A549 (cell line): ENCODE measurements at regions not wholly inside any gene's neighbourhood (a gene's known extent, or its start where the extent isn't known, plus 50 kb on each side); places are given as distances from the start of the nearest gene placed in this dataset.

Experiments
- ATAC-seq, 2 experiments: fragments of 200-7000 bp in 1 of 2; fragments of >200 bp in 1 of 2; cut with Nextera tagmentation in 1 of 2; cut with Tn5 transposase in 1 of 2; 3 replicates each; pipeline versions ENCODE4 v1.8.0 to v1.9.1; 2018 to 2020; ENCODE audit warnings: mild to moderate bottlenecking in 1 of 2, moderate library complexity in 1 of 2
- CTCF ChIA-PET: fragments of 300-600 bp; sonication (Branson Sonifier 250); formaldehyde crosslinking; extraction: SDS; loops from one replicate; lab custom pipeline; 2021; ENCODE audit warnings: antibody characterized with exemption, inconsistent platforms; lab: Yijun Ruan, JAX
- POLR2A ChIA-PET: fragments of 350-600 bp; formaldehyde crosslinking; extraction: SDS; loops from one replicate; lab custom pipeline; 2021; ENCODE audit warnings: antibody characterized with exemption, inconsistent platforms; lab: Yijun Ruan, JAX
- DNase-seq, 2 experiments: peaks; one replicate each; pipeline versions ENCODE4 v3.0.0 to v3.0.0-alpha.2; 2011 to 2016; ENCODE audit warnings: low read depth in 1 of 2, low spot score in 1 of 2
- FAIRE-seq: peaks from 2 replicates; lab custom pipeline; 2011; peaks lifted over from hg19 to GRCh38; lab: Jason Lieb, UNC
- H3K27ac ChIP-seq, 2 experiments: fragments of >200 bp; sonication (Bioruptor Twin); formaldehyde crosslinking; 3 replicates each; pipeline ENCODE4 v1.5.1; 2016 to 2017
- H3K4me1 ChIP-seq: fragments of >200 bp; sonication (Bioruptor Twin); formaldehyde crosslinking; 3 replicates; pipeline ENCODE4 v1.6.1; 2016
- H3K4me2 ChIP-seq: fragments of >200 bp; sonication (Bioruptor Twin); formaldehyde crosslinking; 3 replicates; pipeline ENCODE4 v1.6.1; 2016
- H3K4me3 ChIP-seq: fragments of >200 bp; sonication (Bioruptor Twin); formaldehyde crosslinking; 3 replicates; pipeline ENCODE4 v1.5.1; 2016
- H3K9me3 ChIP-seq: fragments of >200 bp; sonication (Bioruptor Twin); formaldehyde crosslinking; 3 replicates; pipeline ENCODE4 v1.6.1; 2016
- CHD4 ChIP-seq: fragments of 200-600 bp; sonication (generic); IDR thresholded peaks from 2 replicates; pipeline ENCODE4 v1.6.1; 2016; ENCODE audit warnings: antibody characterized with exemption, mild to moderate bottlenecking, borderline replicate concordance
- FOXS1 ChIP-seq: fragments of 250-450 bp; sonication (Bioruptor Pico); IDR thresholded peaks from 2 replicates; pipeline ENCODE4 v1.5.0; 2020; ENCODE audit warnings: mild to moderate bottlenecking, moderate library complexity
- HOXB13 ChIP-seq: fragments of 250-450 bp; sonication (Bioruptor Pico); IDR thresholded peaks from 2 replicates; pipeline ENCODE4 v1.5.0; 2020; ENCODE audit warnings: low read depth, mild to moderate bottlenecking, moderate library complexity
- MYC ChIP-seq: IDR thresholded peaks from 2 replicates; pipeline ENCODE4 v1.6.1; 2012; ENCODE audit warnings: mild to moderate bottlenecking, inconsistent platforms, low read length, improper control_type of control experiment, borderline replicate concordance
- NFE2L2 ChIP-seq: fragments of 150-350 bp; conservative IDR thresholded peaks from 2 replicates; pipeline ENCODE4 v1.6.1; 2014; ENCODE audit warnings: low read length
- NR3C1 ChIP-seq: fragments of >200 bp; sonication (Bioruptor Twin); formaldehyde crosslinking; IDR thresholded peaks from 3 replicates; pipeline ENCODE4 v1.6.1; 2017
- POLR2AphosphoS2 ChIP-seq: conservative IDR thresholded peaks from 2 replicates; pipeline ENCODE4 v1.6.1; 2012; ENCODE audit warnings: low read length, improper control_type of control experiment, inconsistent platforms
- RARB ChIP-seq: fragments of 250-450 bp; sonication (Bioruptor Pico); IDR thresholded peaks from 2 replicates; pipeline ENCODE4 v1.8.0; 2021; ENCODE audit warnings: mild to moderate bottlenecking, moderate library complexity
- RFX5 ChIP-seq: fragments of 450-650 bp; IDR thresholded peaks from 2 replicates; pipeline ENCODE4 v1.7.1; 2014; ENCODE audit warnings: antibody characterized with exemption, mild to moderate bottlenecking, moderate library complexity
- RNF2 ChIP-seq: fragments of 200-600 bp; sonication (generic); IDR thresholded peaks from 2 replicates; pipeline ENCODE4 v1.6.1; 2016; ENCODE audit warnings: low read depth, mild to moderate bottlenecking, antibody characterized with exemption, moderate library complexity, borderline replicate concordance
- SMC3 ChIP-seq: fragments of >200 bp; sonication (Bioruptor Twin); formaldehyde crosslinking; IDR thresholded peaks from 3 replicates; pipeline ENCODE4 v1.6.1; 2018; ENCODE audit warnings: inconsistent platforms
- TFCP2L1 ChIP-seq: fragments of 250-450 bp; sonication (Bioruptor Pico); IDR thresholded peaks from 2 replicates; pipeline ENCODE4 v1.5.0; 2021; ENCODE audit warnings: mild to moderate bottlenecking
- ZC3H11A ChIP-seq: fragments of 450-650 bp; IDR thresholded peaks from 2 replicates; pipeline ENCODE4 v1.6.1; 2014; ENCODE audit warnings: antibody characterized with exemption, mild to moderate bottlenecking
- WGBS: methylation state at CpG from one replicate; pipeline ENCODE4 v1.1.6; 2017; ENCODE audit errors: missing lambda C conversion rate; 5-methylcytosine and 5-hydroxymethylcytosine counted together
- TF ChIP-seq, protein P1 (sequence below): fragments of >200 bp; sonication (Bioruptor Twin); formaldehyde crosslinking; IDR thresholded peaks from 3 replicates; pipeline ENCODE4 v1.6.1; 2016
- TF ChIP-seq, protein P2 (sequence below): fragments of 200-600 bp; sonication (generic); IDR thresholded peaks from 2 replicates; pipeline ENCODE4 v1.6.1; 2016; ENCODE audit warnings: antibody characterized with exemption, mild to moderate bottlenecking, moderate library complexity
- TF ChIP-seq, protein P3 (sequence below): fragments of 150-350 bp; IDR thresholded peaks from 2 replicates; pipeline ENCODE4 v1.6.1; 2014; ENCODE audit warnings: low read depth, mild to moderate bottlenecking, low read length
- TF ChIP-seq, protein P4 (sequence below): fragments of >200 bp; sonication (Bioruptor Twin); formaldehyde crosslinking; IDR thresholded peaks from 2 replicates; pipeline ENCODE4 v1.6.1; 2016
- TF ChIP-seq, protein P5 (sequence below): fragments of 450-650 bp; IDR thresholded peaks from 2 replicates; pipeline ENCODE4 v1.6.1; 2014; ENCODE audit warnings: antibody characterized with exemption
- TF ChIP-seq, protein P6 (sequence below): fragments of >200 bp; sonication (Bioruptor Twin); formaldehyde crosslinking; IDR thresholded peaks from 3 replicates; pipeline ENCODE4 v1.5.1; 2016

DNA sequence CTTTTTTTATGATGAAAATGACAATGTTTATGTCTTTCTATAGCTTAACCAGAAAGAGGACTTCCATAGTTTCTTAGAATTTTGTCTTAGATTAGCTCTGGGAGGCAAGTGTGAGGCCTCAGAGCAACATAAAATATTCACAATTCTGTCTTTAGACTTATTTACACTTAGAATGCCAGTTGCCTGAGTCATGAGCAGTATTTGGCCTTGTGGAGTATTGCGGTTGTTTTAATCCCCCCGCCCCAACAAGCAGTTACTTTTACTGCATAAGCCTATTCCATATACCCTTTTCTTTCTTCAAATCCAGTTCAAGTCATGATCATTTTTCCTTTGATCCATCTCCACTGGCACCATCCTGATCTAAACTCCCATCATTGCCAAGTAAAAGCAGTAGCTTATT lies 198.0 kb upstream of the EGFLAM start:
- WGBS = 4% methylated on average over 2 of the region's 2 CpGs
- FAIRE-seq (no peak), ATAC-seq (no peak), DNase-seq (no peak)
- Histone ChIP-seq H3K4me3 (no peak overlapping the region), H3K9me3 (peaks cover 7% of the 10 kb centered on the region; the same call in 1 of the 3 replicates), H3K27ac (no peak overlapping the region), H3K4me1 (no peaks in the 10 kb centered on the region), H3K4me2 (no peak overlapping the region)
- ChIA-PET CTCF (no interaction called here), POLR2A (no interaction called here)
- TF ChIP-seq, protein P1, sequence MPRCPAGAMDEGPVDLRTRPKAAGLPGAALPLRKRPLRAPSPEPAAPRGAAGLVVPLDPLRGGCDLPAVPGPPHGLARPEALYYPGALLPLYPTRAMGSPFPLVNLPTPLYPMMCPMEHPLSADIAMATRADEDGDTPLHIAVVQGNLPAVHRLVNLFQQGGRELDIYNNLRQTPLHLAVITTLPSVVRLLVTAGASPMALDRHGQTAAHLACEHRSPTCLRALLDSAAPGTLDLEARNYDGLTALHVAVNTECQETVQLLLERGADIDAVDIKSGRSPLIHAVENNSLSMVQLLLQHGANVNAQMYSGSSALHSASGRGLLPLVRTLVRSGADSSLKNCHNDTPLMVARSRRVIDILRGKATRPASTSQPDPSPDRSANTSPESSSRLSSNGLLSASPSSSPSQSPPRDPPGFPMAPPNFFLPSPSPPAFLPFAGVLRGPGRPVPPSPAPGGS = no peak
- TF ChIP-seq TFCP2L1 (CRISPR knock-in tag) (no peak), MYC (no peak), FOXS1 (no peak), NR3C1 (no peak), RNF2 (no peak), ZC3H11A (no peak), RFX5 (no peak), SMC3 (no peak)
- TF ChIP-seq, protein P2, sequence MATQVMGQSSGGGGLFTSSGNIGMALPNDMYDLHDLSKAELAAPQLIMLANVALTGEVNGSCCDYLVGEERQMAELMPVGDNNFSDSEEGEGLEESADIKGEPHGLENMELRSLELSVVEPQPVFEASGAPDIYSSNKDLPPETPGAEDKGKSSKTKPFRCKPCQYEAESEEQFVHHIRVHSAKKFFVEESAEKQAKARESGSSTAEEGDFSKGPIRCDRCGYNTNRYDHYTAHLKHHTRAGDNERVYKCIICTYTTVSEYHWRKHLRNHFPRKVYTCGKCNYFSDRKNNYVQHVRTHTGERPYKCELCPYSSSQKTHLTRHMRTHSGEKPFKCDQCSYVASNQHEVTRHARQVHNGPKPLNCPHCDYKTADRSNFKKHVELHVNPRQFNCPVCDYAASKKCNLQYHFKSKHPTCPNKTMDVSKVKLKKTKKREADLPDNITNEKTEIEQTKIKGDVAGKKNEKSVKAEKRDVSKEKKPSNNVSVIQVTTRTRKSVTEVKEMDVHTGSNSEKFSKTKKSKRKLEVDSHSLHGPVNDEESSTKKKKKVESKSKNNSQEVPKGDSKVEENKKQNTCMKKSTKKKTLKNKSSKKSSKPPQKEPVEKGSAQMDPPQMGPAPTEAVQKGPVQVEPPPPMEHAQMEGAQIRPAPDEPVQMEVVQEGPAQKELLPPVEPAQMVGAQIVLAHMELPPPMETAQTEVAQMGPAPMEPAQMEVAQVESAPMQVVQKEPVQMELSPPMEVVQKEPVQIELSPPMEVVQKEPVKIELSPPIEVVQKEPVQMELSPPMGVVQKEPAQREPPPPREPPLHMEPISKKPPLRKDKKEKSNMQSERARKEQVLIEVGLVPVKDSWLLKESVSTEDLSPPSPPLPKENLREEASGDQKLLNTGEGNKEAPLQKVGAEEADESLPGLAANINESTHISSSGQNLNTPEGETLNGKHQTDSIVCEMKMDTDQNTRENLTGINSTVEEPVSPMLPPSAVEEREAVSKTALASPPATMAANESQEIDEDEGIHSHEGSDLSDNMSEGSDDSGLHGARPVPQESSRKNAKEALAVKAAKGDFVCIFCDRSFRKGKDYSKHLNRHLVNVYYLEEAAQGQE = no peak

DNA sequence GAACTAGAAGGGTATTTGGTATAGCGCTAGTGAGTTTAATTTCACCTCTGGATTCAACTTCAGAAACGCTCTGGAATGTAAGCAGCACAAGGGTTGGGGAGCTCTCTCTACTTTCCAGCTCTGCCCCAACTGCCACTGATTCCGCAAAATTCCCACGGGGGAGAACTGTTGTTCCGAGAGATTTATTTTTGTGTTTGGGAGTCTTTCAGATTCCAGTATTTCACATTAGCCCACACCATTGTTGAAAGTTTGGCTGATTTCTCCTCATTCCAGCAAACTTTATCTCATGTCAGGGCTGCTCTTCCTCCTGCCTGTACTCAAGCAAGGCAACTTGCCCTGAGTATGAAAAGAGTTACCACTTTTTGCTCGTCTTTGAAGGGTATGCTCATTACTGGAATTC lies 198.5 kb upstream of the EGFLAM start:
- 41% methylated on average over 6 of the region's 6 CpGs for WGBS
- CTCF ChIA-PET = no interaction called here
- no peak for FAIRE-seq
- H3K27ac ChIP-seq = no peak overlapping the region
- no peaks in the 10 kb centered on the region for H3K4me1 ChIP-seq
- no peak for ATAC-seq
- DNase-seq = no peak
- POLR2A ChIA-PET = no interaction called here
- TF ChIP-seq RARB (no peak), POLR2AphosphoS2 (no peak), NFE2L2 (no peak), CHD4 (no peak), HOXB13 (no peak), NR3C1 (no peak)
- TF ChIP-seq, protein P3, sequence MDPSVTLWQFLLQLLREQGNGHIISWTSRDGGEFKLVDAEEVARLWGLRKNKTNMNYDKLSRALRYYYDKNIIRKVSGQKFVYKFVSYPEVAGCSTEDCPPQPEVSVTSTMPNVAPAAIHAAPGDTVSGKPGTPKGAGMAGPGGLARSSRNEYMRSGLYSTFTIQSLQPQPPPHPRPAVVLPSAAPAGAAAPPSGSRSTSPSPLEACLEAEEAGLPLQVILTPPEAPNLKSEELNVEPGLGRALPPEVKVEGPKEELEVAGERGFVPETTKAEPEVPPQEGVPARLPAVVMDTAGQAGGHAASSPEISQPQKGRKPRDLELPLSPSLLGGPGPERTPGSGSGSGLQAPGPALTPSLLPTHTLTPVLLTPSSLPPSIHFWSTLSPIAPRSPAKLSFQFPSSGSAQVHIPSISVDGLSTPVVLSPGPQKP = no peak
- TF ChIP-seq, protein P1 = no peak
- TF ChIP-seq, protein P4, sequence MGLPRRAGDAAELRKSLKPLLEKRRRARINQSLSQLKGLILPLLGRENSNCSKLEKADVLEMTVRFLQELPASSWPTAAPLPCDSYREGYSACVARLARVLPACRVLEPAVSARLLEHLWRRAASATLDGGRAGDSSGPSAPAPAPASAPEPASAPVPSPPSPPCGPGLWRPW = no peak
- TF ChIP-seq, protein P5, sequence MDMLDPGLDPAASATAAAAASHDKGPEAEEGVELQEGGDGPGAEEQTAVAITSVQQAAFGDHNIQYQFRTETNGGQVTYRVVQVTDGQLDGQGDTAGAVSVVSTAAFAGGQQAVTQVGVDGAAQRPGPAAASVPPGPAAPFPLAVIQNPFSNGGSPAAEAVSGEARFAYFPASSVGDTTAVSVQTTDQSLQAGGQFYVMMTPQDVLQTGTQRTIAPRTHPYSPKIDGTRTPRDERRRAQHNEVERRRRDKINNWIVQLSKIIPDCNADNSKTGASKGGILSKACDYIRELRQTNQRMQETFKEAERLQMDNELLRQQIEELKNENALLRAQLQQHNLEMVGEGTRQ = no peak
- TF ChIP-seq, protein P6, sequence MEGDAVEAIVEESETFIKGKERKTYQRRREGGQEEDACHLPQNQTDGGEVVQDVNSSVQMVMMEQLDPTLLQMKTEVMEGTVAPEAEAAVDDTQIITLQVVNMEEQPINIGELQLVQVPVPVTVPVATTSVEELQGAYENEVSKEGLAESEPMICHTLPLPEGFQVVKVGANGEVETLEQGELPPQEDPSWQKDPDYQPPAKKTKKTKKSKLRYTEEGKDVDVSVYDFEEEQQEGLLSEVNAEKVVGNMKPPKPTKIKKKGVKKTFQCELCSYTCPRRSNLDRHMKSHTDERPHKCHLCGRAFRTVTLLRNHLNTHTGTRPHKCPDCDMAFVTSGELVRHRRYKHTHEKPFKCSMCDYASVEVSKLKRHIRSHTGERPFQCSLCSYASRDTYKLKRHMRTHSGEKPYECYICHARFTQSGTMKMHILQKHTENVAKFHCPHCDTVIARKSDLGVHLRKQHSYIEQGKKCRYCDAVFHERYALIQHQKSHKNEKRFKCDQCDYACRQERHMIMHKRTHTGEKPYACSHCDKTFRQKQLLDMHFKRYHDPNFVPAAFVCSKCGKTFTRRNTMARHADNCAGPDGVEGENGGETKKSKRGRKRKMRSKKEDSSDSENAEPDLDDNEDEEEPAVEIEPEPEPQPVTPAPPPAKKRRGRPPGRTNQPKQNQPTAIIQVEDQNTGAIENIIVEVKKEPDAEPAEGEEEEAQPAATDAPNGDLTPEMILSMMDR = no peak
- no peak overlapping the region for H3K4me3 ChIP-seq
- no peak overlapping the region for H3K4me2 ChIP-seq
- H3K9me3 ChIP-seq = peaks cover 7% of the 10 kb centered on the region; the same call in 1 of the 3 replicates
